SK-N-SH (cell line): ENCODE measurements at regions not wholly inside any gene's neighbourhood (a gene's known extent, or its start where the extent isn't known, plus 50 kb on each side); places are given as distances from the start of the nearest gene placed in this dataset.
A peak's percentile ranks its signal among the peaks of the same experiment; 100 is the strongest.

Experiments
- CTCF ChIA-PET: fragments of 300-600, 350-600 bp; formaldehyde crosslinking; extraction: SDS; loops from one replicate; lab custom pipeline; 2021; lab: Yijun Ruan, JAX
- POLR2A ChIA-PET: fragments of 350-600 bp; sonication (Branson Sonifier 250); formaldehyde crosslinking; extraction: SDS; loops from one replicate; lab custom pipeline; 2020; ENCODE audit warnings: antibody characterized with exemption, inconsistent platforms; lab: Yijun Ruan, JAX
- DNase-seq: peaks from one replicate; pipeline ENCODE4 v3.0.0; 2012
- H2AFZ ChIP-seq: fragments of 200-600 bp; sonication (generic); 2 replicates; pipeline ENCODE4 v1.8.1; 2016; ENCODE audit warnings: antibody characterized with exemption, mild to moderate bottlenecking, low read depth
- H3F3A ChIP-seq: fragments of 200-600 bp; sonication (generic); replicated peaks from 2 replicates; pipeline ENCODE3; 2016; ENCODE audit warnings: antibody characterized with exemption, mild to moderate bottlenecking; ENCODE audit not compliant: insufficient read depth
- H3K27ac ChIP-seq, 2 experiments: fragments of 200-500 bp in 1 of 2; fragments of 200-600 bp in 1 of 2; sonication (Bioruptor generic) in 1 of 2; sonication (generic), shearing (Covaris generic) in 1 of 2; 2 replicates each; pipeline versions ENCODE4 v1.5.1 to v1.6.1; 2014 to 2016; ENCODE audit warnings: low read depth in 2 of 2, inconsistent platforms in 1 of 2, low read length in 1 of 2, mild to moderate bottlenecking in 1 of 2, mixed read lengths in 1 of 2
- H3K27me3 ChIP-seq: fragments of 200-600 bp; sonication (generic), shearing (Covaris generic); 2 replicates; pipeline ENCODE4 v1.6.1; 2016; ENCODE audit warnings: mixed run types; ENCODE audit not compliant: insufficient read depth
- H3K36me3 ChIP-seq, 2 experiments: fragments of 200-500 bp in 1 of 2; fragments of 200-600 bp in 1 of 2; sonication (Bioruptor generic) in 1 of 2; sonication (generic) in 1 of 2; replicated peaks in 1 of 2; 2 replicates each; pipeline versions ENCODE3 to v1.5.1; 2014 to 2016; ENCODE audit warnings: low read length in 1 of 2, mild to moderate bottlenecking in 1 of 2; ENCODE audit not compliant: insufficient read depth in 2 of 2, control insufficient read depth in 1 of 2
- H3K4me1 ChIP-seq, 2 experiments: fragments of 200-500 bp in 1 of 2; fragments of 200-600 bp in 1 of 2; sonication (Bioruptor generic) in 1 of 2; sonication (generic), shearing (Covaris generic) in 1 of 2; 2 replicates each; pipeline versions ENCODE4 v1.5.1 to v1.6.1; 2014 to 2016; ENCODE audit warnings: low read depth in 1 of 2, low read length in 1 of 2, mixed run types in 1 of 2; ENCODE audit not compliant: insufficient read depth in 2 of 2, control insufficient read depth in 1 of 2
- H3K4me2 ChIP-seq: fragments of 200-600 bp; sonication (generic), shearing (Covaris generic); 2 replicates; pipeline ENCODE4 v1.6.1; 2017; ENCODE audit warnings: mixed run types
- H3K4me3 ChIP-seq, 2 experiments: fragments of 200-500 bp in 1 of 2; fragments of 200-600 bp in 1 of 2; sonication (Bioruptor generic) in 1 of 2; sonication (generic), shearing (Covaris generic) in 1 of 2; 2 replicates each; pipeline versions ENCODE4 v1.5.1 to v1.8.1; 2014 to 2016; ENCODE audit warnings: low read depth in 2 of 2, inconsistent platforms in 1 of 2, low read length in 1 of 2, mild to moderate bottlenecking in 1 of 2, mixed read lengths in 1 of 2, moderate library complexity in 1 of 2
- H3K79me2 ChIP-seq: fragments of 200-600 bp; sonication (generic); 2 replicates; pipeline ENCODE4 v1.8.1; 2017; ENCODE audit warnings: mild to moderate bottlenecking; ENCODE audit not compliant: insufficient read depth
- H3K9ac ChIP-seq: fragments of 200-600 bp; sonication (generic); 2 replicates; pipeline ENCODE4 v1.6.1; 2017; ENCODE audit warnings: mixed run types
- H3K9me2 ChIP-seq: fragments of 200-600 bp; sonication (generic); 2 replicates; pipeline ENCODE4 v1.6.1; 2017; ENCODE audit warnings: mixed run types
- H3K9me3 ChIP-seq: fragments of 200-600 bp; sonication (generic); 2 replicates; pipeline ENCODE4 v1.6.1; 2017; ENCODE audit warnings: mixed run types, mild to moderate bottlenecking, moderate library complexity
- H4K20me1 ChIP-seq: fragments of 200-600 bp; sonication (generic); 2 replicates; pipeline ENCODE4 v1.6.1; 2017; ENCODE audit warnings: mild to moderate bottlenecking, mixed run types; ENCODE audit not compliant: insufficient read depth
- CHD2 ChIP-seq: fragments of 150-350 bp; IDR thresholded peaks from 2 replicates; pipeline ENCODE4 v1.6.1; 2018; ENCODE audit warnings: low read length; ENCODE audit not compliant: partially characterized antibody
- EP300 ChIP-seq, 2 experiments: IDR thresholded peaks; 2 replicates each; pipeline versions ENCODE4 v1.4.0 to v1.6.1; 2012; ENCODE audit warnings: borderline replicate concordance in 1 of 2, low read depth in 1 of 2, low read length in 1 of 2
- EZH2phosphoT487 ChIP-seq: fragments of 200-600 bp; sonication (generic); IDR thresholded peaks from 2 replicates; pipeline ENCODE4 v1.6.1; 2017; ENCODE audit warnings: low read depth, mixed run types, mild to moderate bottlenecking, antibody characterized with exemption, moderate library complexity, borderline replicate concordance
- FOXJ3 ChIP-seq: sonication (generic); formaldehyde crosslinking; IDR thresholded peaks from 2 replicates; pipeline ENCODE4 v1.5.1; 2020; ENCODE audit warnings: mild to moderate bottlenecking, missing genetic modification reagents
- GABPA ChIP-seq: IDR thresholded peaks from 2 replicates; pipeline ENCODE4 v1.4.0; 2012; ENCODE audit warnings: low read depth, mild to moderate bottlenecking
- GATA2 ChIP-seq: sonication (generic); formaldehyde crosslinking; IDR thresholded peaks from 2 replicates; pipeline ENCODE4 v1.5.0; 2020; ENCODE audit warnings: mild to moderate bottlenecking, missing genetic modification reagents
- MEF2A ChIP-seq: IDR thresholded peaks from 2 replicates; pipeline ENCODE4 v1.4.0; 2012; ENCODE audit warnings: low read depth, borderline replicate concordance
- MXI1 ChIP-seq: IDR thresholded peaks from 2 replicates; pipeline ENCODE4 v1.6.1; 2012; ENCODE audit warnings: mild to moderate bottlenecking, low read depth, low read length, improper control_type of control experiment
- NFIC ChIP-seq: IDR thresholded peaks from 2 replicates; pipeline ENCODE4 v1.4.0; 2012; ENCODE audit warnings: borderline replicate concordance
- NRF1 ChIP-seq: IDR thresholded peaks from 2 replicates; pipeline ENCODE4 v1.6.1; 2012; ENCODE audit warnings: low read depth, mild to moderate bottlenecking, low read length
- POLR2AphosphoS5 ChIP-seq: IDR thresholded peaks from 2 replicates; pipeline ENCODE4 v1.6.1; 2012; ENCODE audit warnings: low read depth, low read length
- RAD21 ChIP-seq: IDR thresholded peaks from 2 replicates; pipeline ENCODE4 v1.6.1; 2012; ENCODE audit warnings: mild to moderate bottlenecking, low read length
- RFX5 ChIP-seq: IDR thresholded peaks from 2 replicates; pipeline ENCODE4 v1.6.1; 2012; ENCODE audit warnings: mild to moderate bottlenecking, improper control_type of control experiment, low read length
- RXRA ChIP-seq: IDR thresholded peaks from 2 replicates; pipeline ENCODE4 v1.4.0; 2012; ENCODE audit warnings: low read depth, mild to moderate bottlenecking, borderline replicate concordance
- SIN3A ChIP-seq: IDR thresholded peaks from 2 replicates; pipeline ENCODE4 v1.6.1; 2012; ENCODE audit warnings: low read depth, mild to moderate bottlenecking, low read length, moderate library complexity, borderline replicate concordance
- TAF1 ChIP-seq: IDR thresholded peaks from 2 replicates; pipeline ENCODE4 v1.6.1; 2012; ENCODE audit warnings: low read depth, mild to moderate bottlenecking, low read length, moderate library complexity, borderline replicate concordance
- TCF12 ChIP-seq: IDR thresholded peaks from 2 replicates; pipeline ENCODE4 v1.4.0; 2012
- TEAD4 ChIP-seq: IDR thresholded peaks from 2 replicates; pipeline ENCODE4 v1.4.0; 2012; ENCODE audit warnings: mild to moderate bottlenecking, borderline replicate concordance; ENCODE audit not compliant: insufficient read depth
- WGBS: methylation state at CpG from one replicate; pipeline ENCODE4 v1.1.6; 2017; ENCODE audit warnings: low lambda C conversion rate; 5-methylcytosine and 5-hydroxymethylcytosine counted together
- TF ChIP-seq, protein P1 (sequence below): fragments of 200-600 bp; sonication (generic); IDR thresholded peaks from 2 replicates; pipeline ENCODE4 v1.6.1; 2017; ENCODE audit warnings: antibody characterized with exemption, mild to moderate bottlenecking, moderate library complexity
- TF ChIP-seq, protein P2 (sequence below): IDR thresholded peaks from 2 replicates; pipeline ENCODE4 v1.6.1; 2012; ENCODE audit warnings: mild to moderate bottlenecking, low read depth, low read length, moderate library complexity
- TF ChIP-seq, protein P3 (sequence below): fragments of 150-350 bp; IDR thresholded peaks from 2 replicates; pipeline ENCODE4 v1.6.1; 2017; ENCODE audit warnings: antibody characterized with exemption, low read length, low read depth, borderline replicate concordance

DNA sequence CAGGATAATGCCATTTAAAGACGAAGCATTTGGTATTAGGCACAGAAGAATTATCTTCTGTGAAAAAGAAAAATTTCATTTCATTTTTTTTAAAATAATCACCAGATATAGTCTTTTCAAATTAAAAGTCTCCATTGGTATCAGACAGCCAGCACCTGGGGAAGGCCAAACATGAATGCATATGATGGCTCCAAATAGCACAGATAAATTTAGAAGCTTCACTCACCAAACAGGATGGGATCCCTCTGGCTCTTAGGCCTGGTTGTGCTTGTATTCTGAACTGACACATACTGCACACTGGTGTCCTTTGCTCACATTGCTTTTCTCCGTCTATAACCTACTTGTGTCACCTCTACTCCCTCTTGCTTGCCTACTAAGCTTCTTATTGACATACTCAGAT is 169.5 kb upstream of the CHRM2 start (continued):
- TF ChIP-seq GABPA = no peak
- no peak for TF ChIP-seq CHD2
- TF ChIP-seq, protein P1, sequence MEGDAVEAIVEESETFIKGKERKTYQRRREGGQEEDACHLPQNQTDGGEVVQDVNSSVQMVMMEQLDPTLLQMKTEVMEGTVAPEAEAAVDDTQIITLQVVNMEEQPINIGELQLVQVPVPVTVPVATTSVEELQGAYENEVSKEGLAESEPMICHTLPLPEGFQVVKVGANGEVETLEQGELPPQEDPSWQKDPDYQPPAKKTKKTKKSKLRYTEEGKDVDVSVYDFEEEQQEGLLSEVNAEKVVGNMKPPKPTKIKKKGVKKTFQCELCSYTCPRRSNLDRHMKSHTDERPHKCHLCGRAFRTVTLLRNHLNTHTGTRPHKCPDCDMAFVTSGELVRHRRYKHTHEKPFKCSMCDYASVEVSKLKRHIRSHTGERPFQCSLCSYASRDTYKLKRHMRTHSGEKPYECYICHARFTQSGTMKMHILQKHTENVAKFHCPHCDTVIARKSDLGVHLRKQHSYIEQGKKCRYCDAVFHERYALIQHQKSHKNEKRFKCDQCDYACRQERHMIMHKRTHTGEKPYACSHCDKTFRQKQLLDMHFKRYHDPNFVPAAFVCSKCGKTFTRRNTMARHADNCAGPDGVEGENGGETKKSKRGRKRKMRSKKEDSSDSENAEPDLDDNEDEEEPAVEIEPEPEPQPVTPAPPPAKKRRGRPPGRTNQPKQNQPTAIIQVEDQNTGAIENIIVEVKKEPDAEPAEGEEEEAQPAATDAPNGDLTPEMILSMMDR = no peak
- no peak for TF ChIP-seq RFX5
- TF ChIP-seq EZH2phosphoT487 = no peak
- TF ChIP-seq, all 33 proteins: peak for 0

DNA sequence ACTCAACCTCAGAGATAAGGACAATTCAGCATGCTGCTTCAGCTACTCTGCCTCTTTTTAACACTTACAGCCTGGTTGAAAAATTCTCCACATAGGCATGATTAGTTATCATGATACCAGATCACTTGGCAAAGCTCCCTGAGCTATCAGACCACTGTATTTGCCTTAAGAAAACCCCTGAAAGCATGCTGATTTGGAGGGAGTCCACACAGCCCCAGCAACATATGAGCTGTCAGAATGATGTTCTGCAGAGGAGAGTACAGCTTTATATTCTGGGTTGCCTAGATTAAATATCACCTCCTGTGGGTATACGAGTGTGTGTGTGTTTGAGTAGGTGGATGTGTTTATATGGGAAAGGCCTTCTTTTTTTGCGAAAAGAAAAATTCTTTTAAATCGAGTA is 170.2 kb upstream of the CHRM2 start:
- no peak overlapping the region for H3K9ac ChIP-seq
- H3K4me3 ChIP-seq = no peak overlapping the region
- no peaks in the 10 kb centered on the region; the same call in 1 of the 2 replicates for H3K9me2 ChIP-seq
- no peak overlapping the region for H3K4me2 ChIP-seq
- DNase-seq = peak; percentile 70
- no peaks in the 10 kb centered on the region; the same call in 1 of the 2 replicates for H3K9me3 ChIP-seq
- no peaks in the 10 kb centered on the region for H3K27me3 ChIP-seq
- POLR2A ChIA-PET = interaction anchor here (1.4 kb wide), 1 partner anchor 12 kb away, joined by 4 read pairs; no protein-coding TSS in a partner anchor
- no peaks in the 10 kb centered on the region for H4K20me1 ChIP-seq
- 16% methylated on average over 3 of the region's 3 CpGs for WGBS
- H3K27ac ChIP-seq = peak overlapping the region in 1 of 2 experiments; percentile 73; a peak in 2 of 4 replicates
- H3K79me2 ChIP-seq = no peaks in the 10 kb centered on the region
- no peaks in the 10 kb centered on the region for H3F3A ChIP-seq
- no peak overlapping the region for H2AFZ ChIP-seq
- peaks cover 0 to 28% of the 10 kb centered on the region in 2 experiments; a peak in 2 of 4 replicates for H3K4me1 ChIP-seq
- no peaks in the 10 kb centered on the region for H3K36me3 ChIP-seq
- CTCF ChIA-PET = interaction anchor here (0.9 to 2.8 kb wide), 7 partner anchors 10 to 292 kb away, joined by 3 to 8 read pairs (median 4); no protein-coding TSS in a partner anchor
- TF ChIP-seq MEF2A (no peak), SIN3A (no peak), TAF1 (no peak), RAD21 (peak; percentile 52), NRF1 (no peak), MXI1 (peak; percentile 93), CHD2 (peak; percentile 90), RXRA (no peak), EP300 (IDR thresholded peaks at IDR 0.05; ENCODE audit: borderline replicate concordance in 1 of 2, low read depth in 1 of 2, low read length in 1 of 2) (peak in 1 of 2 experiments; percentile 99; a peak in 2 of 4 replicates), EZH2phosphoT487 (no peak), TCF12 (peak; percentile 66), POLR2AphosphoS5 (peak; percentile 53; the same call in 1 of the 2 replicates), GATA2 (CRISPR knock-in tag) (peak; percentile 100), TEAD4 (0 out of 2 replicates have a peak, but pooled peaks have one; percentile 38), NFIC (peak; percentile 64), RFX5 (peak; percentile 78), FOXJ3 (CRISPR knock-in tag) (peak; percentile 98)
- TF ChIP-seq, protein P1 = no peak
- TF ChIP-seq, protein P2, sequence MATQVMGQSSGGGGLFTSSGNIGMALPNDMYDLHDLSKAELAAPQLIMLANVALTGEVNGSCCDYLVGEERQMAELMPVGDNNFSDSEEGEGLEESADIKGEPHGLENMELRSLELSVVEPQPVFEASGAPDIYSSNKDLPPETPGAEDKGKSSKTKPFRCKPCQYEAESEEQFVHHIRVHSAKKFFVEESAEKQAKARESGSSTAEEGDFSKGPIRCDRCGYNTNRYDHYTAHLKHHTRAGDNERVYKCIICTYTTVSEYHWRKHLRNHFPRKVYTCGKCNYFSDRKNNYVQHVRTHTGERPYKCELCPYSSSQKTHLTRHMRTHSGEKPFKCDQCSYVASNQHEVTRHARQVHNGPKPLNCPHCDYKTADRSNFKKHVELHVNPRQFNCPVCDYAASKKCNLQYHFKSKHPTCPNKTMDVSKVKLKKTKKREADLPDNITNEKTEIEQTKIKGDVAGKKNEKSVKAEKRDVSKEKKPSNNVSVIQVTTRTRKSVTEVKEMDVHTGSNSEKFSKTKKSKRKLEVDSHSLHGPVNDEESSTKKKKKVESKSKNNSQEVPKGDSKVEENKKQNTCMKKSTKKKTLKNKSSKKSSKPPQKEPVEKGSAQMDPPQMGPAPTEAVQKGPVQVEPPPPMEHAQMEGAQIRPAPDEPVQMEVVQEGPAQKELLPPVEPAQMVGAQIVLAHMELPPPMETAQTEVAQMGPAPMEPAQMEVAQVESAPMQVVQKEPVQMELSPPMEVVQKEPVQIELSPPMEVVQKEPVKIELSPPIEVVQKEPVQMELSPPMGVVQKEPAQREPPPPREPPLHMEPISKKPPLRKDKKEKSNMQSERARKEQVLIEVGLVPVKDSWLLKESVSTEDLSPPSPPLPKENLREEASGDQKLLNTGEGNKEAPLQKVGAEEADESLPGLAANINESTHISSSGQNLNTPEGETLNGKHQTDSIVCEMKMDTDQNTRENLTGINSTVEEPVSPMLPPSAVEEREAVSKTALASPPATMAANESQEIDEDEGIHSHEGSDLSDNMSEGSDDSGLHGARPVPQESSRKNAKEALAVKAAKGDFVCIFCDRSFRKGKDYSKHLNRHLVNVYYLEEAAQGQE = no peak
- TF ChIP-seq, protein P3, sequence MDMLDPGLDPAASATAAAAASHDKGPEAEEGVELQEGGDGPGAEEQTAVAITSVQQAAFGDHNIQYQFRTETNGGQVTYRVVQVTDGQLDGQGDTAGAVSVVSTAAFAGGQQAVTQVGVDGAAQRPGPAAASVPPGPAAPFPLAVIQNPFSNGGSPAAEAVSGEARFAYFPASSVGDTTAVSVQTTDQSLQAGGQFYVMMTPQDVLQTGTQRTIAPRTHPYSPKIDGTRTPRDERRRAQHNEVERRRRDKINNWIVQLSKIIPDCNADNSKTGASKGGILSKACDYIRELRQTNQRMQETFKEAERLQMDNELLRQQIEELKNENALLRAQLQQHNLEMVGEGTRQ = no peak
